ENCODE measurements at regions not wholly inside any gene's neighbourhood (a gene's known extent, or its start where the extent isn't known, plus 50 kb on each side); places are given as distances from the start of the nearest gene placed in this dataset.

- TF ChIP-seq EZH2 (IDR thresholded peaks at IDR 0.05; ENCODE audit: low read depth) (no peak), CTCF (conservative IDR thresholded peaks at IDR 0.05) (no peak)
- no peaks in the 10 kb centered on the region for H3K9me2 ChIP-seq (ENCODE audit: insufficient read depth)
- intact Hi-C loops (cut with micrococcal nuclease; ENCODE audit: unreplicated experiment) = no loop called here
- no peak overlapping the region for H2AFZ ChIP-seq
- no peaks in the 10 kb centered on the region for H3K79me2 ChIP-seq (ENCODE audit: low read depth)
- no peak overlapping the region for H3K27ac ChIP-seq
- DNase-seq = no peak
- ChIA-PET POLR2A (ENCODE audit: unreplicated experiment) (no interaction called here), CTCF (no interaction called here)
- H3K36me3 ChIP-seq (ENCODE audit: low read depth) = no peaks in the 10 kb centered on the region
- H3K4me3 ChIP-seq = no peak overlapping the region
- no peaks in the 10 kb centered on the region for H3K27me3 ChIP-seq (ENCODE audit: insufficient read depth, low read depth)
- no peaks in the 10 kb centered on the region for H3F3A ChIP-seq (ENCODE audit: insufficient read depth, low read depth)
- H3K9me3 ChIP-seq (ENCODE audit: insufficient read depth, low read depth) = no peaks in the 10 kb centered on the region
- no TSS peak for BruUV-seq (replicated peaks)
- no peaks in the 10 kb centered on the region for H3K4me1 ChIP-seq (replicated peaks; ENCODE audit: insufficient read depth)
- H4K20me1 ChIP-seq (ENCODE audit: insufficient read depth) = no peaks in the 10 kb centered on the region
- H3K4me2 ChIP-seq = no peak overlapping the region
Observed at GRCh38 chr12:125871811-125872594, 806.8 kb downstream of the AACS start.

GRCh38 chr12:125873016-125873415, 807.8 kb downstream of the AACS start:
- H3K4me2 ChIP-seq = no peak overlapping the region
- H3K79me2 ChIP-seq (ENCODE audit: low read depth) = no peaks in the 10 kb centered on the region
- no peaks in the 10 kb centered on the region; the same call in 1 of the 2 replicates for H3K27me3 ChIP-seq (ENCODE audit: insufficient read depth, low read depth)
- no peaks in the 10 kb centered on the region for H3K9me2 ChIP-seq (ENCODE audit: insufficient read depth)
- intact Hi-C loops (cut with micrococcal nuclease; ENCODE audit: unreplicated experiment) = no loop called here
- H4K20me1 ChIP-seq (ENCODE audit: insufficient read depth) = no peaks in the 10 kb centered on the region
- H3F3A ChIP-seq (ENCODE audit: insufficient read depth, low read depth) = no peaks in the 10 kb centered on the region
- no peak overlapping the region for H2AFZ ChIP-seq
- no TSS peak for BruUV-seq (replicated peaks)
- H3K36me3 ChIP-seq (ENCODE audit: low read depth) = no peaks in the 10 kb centered on the region
- no peaks in the 10 kb centered on the region for H3K4me1 ChIP-seq (replicated peaks; ENCODE audit: insufficient read depth)
- CTCF ChIA-PET = no interaction called here
- H3K27ac ChIP-seq = no peak overlapping the region
- H3K4me3 ChIP-seq = no peak overlapping the region
- DNase-seq = no peak
- H3K9me3 ChIP-seq (ENCODE audit: insufficient read depth, low read depth) = no peaks in the 10 kb centered on the region
- POLR2A ChIA-PET (ENCODE audit: unreplicated experiment) = no interaction called here
- TF ChIP-seq EZH2 (IDR thresholded peaks at IDR 0.05; ENCODE audit: low read depth) = no peak
- TF ChIP-seq CTCF (conservative IDR thresholded peaks at IDR 0.05) = no peak

- Histone ChIP-seq H3K27me3 (ENCODE audit: insufficient read depth, low read depth) (no peaks in the 10 kb centered on the region; the same call in 1 of the 2 replicates), H4K20me1 (ENCODE audit: insufficient read depth) (no peaks in the 10 kb centered on the region), H2AFZ (no peak overlapping the region), H3F3A (ENCODE audit: insufficient read depth, low read depth) (no peaks in the 10 kb centered on the region), H3K4me3 (no peak overlapping the region), H3K36me3 (ENCODE audit: low read depth) (no peaks in the 10 kb centered on the region), H3K79me2 (ENCODE audit: low read depth) (no peaks in the 10 kb centered on the region), H3K9me3 (ENCODE audit: insufficient read depth, low read depth) (no peaks in the 10 kb centered on the region), H3K9me2 (ENCODE audit: insufficient read depth) (no peaks in the 10 kb centered on the region), H3K27ac (no peak overlapping the region), H3K4me2 (no peak overlapping the region), H3K4me1 (replicated peaks; ENCODE audit: insufficient read depth) (no peaks in the 10 kb centered on the region)
- ChIA-PET POLR2A (ENCODE audit: unreplicated experiment) (no interaction called here), CTCF (no interaction called here)
- no TSS peak for BruUV-seq (replicated peaks)
- DNase-seq = no peak
- TF ChIP-seq CTCF (conservative IDR thresholded peaks at IDR 0.05) (no peak), EZH2 (IDR thresholded peaks at IDR 0.05; ENCODE audit: low read depth) (no peak)
- intact Hi-C loops (cut with micrococcal nuclease; ENCODE audit: unreplicated experiment) = no loop called here
Observed at GRCh38 chr12:125878483-125878882, 813.2 kb downstream of the AACS start.
